IPS DF 19.7 (cell line): ENCODE measurements at regions not wholly inside any gene's neighbourhood (a gene's known extent, or its start where the extent isn't known, plus 50 kb on each side); places are given as distances from the start of the nearest gene placed in this dataset.

Source experiments
- DNase-seq: peaks from one replicate; pipeline ENCODE4 v3.0.0-alpha.2; 2013; ENCODE audit warnings: low read depth, low spot score

DNA sequence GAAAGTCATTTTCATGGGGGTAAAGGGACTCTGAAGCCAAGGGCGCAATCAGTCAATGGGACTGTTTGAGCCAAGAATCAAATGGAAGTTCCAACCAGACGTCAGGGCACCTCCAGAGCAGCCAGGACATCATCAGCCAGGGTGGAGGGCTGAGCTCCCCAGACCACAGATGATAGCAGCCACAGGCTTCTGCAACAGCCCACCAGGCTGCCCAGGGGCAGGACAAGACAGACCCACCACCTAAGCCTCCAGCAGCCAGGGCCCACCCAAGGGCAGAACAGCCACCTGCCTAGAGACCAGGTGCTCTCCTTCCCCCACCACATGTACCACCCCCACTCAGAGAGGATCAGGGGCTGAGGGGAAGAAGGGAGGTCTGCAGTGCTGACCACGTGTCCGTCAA is 53.8 kb upstream of the SLC66A3 start:
- no peak for DNase-seq

DNA sequence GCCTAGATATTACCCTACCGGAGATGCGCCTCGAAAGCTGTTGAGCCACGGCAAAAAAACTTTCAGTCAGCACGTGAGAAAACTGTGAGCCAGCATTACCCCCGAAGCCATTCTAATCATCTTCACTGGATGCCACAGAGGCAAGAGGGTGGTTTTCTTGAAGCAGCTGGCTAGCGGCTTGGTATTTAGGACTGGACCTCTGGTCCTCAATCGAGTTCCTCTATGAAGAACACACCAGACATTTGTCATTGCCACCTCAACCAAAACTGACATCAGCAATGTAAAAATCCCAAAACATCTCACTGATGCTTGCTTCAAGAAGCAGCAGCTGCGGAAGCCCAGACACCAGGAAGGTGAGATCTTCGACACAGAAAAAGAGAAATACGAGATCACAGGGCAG is 52.8 kb upstream of the SLC66A3 start:
- DNase-seq = no peak

DNA sequence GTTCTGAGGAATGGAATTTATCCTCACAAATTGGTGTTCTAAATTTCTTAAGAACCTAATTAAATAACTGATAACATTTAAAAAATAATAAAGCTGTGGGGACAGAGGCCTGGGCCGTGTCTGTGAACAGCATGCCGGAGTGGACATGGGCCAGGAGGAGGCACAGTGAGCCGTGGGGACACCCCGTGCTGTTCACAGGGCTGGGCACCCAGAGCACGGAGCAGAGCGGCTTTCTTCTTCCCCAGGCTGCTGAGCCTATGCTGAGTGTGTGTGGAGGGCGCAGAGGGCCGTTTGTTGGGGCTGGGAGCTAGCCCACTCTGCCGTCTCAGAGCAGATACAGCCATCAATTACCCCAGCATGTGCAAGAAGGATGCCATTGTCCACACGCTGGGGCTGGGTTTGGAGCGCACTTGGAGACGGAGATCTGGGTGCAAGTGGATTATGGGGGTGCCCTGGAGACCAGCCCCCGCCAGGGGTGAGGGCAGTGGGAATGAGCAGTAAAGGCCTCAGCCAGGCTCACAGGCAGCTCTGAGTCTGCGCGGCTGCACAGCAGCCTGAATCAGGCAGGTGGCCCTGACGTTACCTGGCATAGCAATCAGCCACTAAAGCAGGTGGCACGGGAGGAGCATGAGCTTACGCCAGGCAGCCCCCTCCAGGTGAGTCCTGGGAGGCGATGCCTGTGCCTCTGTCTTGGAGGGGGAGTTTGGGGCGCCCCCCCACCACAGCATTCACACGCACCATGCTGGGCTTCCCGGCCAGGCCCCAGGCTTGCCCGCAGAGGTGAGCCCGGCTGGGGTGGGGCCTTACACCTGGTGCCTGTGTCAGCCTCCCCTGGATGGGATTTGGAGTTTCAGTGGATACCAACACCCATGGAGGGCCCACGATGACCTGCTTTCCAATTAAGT is 52.1 kb upstream of the SLC66A3 start:
- no peak for DNase-seq

DNA sequence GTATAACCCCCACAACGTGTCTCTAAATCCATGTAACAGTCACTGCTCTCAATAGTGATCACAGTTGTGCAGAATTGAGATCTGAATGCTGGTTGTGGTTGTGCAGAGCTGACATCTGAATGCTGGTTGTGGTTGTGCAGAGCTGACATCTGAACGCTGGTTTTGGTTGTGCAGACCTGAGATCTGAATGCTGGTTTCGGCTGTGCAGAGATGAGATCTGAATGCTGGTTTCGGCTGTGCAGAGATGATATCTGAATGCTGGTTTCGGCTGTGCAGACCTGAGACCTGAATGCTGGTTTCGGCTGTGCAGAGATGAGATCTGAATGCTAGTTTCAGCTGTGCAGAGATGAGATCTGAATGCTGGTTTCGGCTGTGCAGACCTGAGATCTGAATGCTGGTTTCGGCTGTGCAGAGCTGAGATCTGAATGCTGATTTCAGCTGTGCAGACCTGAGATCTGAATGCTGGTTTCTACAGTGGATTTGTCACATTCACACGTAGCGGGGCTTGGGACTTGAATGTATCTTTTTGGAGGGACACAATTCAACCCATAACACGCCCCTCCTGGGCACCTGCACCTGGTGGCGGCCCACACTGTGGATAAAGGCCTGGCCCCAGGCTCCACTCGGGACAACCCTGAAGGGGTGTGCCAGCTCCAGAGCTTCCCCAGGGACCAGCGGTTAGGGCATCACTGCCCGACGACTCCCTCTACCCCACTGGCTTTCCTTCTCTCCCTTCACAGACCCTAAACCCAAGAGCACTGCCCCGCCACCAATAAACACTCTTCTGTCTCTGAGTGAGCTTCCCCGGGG is 51.1 kb upstream of the SLC66A3 start:
- no peak for DNase-seq

DNA sequence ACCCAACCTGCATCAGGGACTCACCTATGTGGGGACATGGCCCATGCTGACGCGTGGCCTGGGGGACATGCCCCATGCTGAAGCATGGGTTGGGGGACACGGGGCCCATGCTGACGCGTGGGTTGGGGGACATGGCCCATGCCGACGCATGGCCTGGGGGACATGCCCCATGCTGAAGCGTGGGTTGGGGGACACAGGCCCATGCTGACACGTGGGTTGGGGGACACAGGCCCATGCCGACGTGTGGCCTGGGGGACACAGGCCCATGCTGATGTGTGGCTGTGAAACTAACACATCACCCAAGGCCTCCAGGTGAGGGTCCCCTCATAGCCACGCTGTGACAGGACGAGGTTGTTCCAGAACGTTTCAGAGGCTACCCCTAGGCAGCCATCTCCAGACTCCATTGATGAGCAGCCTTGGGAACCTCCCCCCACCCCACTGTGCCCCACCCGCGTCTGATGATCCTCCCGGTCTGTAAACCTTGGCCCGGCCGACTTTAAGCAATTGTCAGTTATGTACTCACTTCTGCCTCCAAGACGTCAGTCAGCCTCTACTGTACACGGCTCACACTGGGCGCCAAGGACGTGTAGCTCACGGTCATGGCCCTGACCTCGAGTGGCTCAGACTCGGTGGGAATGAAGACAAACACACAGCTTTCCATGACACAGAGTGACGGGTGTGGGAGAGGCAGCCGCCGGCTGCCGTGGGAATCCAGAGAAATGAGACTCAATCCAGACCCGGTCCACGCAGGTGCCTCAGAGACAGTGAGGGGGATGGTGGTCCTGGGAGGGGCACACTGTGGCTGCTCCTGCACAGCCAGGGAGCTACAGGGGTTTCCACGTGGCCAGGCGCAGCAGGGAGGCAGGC is 50.2 kb upstream of the SLC66A3 start:
- DNase-seq = no peak
